ENCODE measurements at regions not wholly inside any gene's neighbourhood (a gene's known extent, or its start where the extent isn't known, plus 50 kb on each side); places are given as distances from the start of the nearest gene placed in this dataset.

GRCh38 chr7:67955061-67955460 is 958.4 kb downstream of the TYW1 start:
- Histone ChIP-seq H3K36me3 (ENCODE audit: control insufficient read depth, insufficient read depth, low read length) (no peaks in the 10 kb centered on the region), H3K27me3 (replicated peaks; ENCODE audit: control insufficient read depth, insufficient read depth, low read length) (no peaks in the 10 kb centered on the region), H3K4me3 (replicated peaks; ENCODE audit: low read depth, low read length) (no peak overlapping the region)
- TF ChIP-seq CTCF (IDR thresholded peaks at IDR 0.05; ENCODE audit: insufficient read depth, low read length, poor library complexity, severe bottlenecking): no peak
- DNase-seq (ENCODE audit: extremely low read depth, insufficient read length): no peak

- no peak for TF ChIP-seq CTCF (IDR thresholded peaks at IDR 0.05; ENCODE audit: insufficient read depth, low read length, poor library complexity, severe bottlenecking)
- no peak for DNase-seq (ENCODE audit: extremely low read depth, insufficient read length)
- no peaks in the 10 kb centered on the region for H3K36me3 ChIP-seq (ENCODE audit: control insufficient read depth, insufficient read depth, low read length)
- H3K4me3 ChIP-seq (replicated peaks; ENCODE audit: low read depth, low read length): no peak overlapping the region
- H3K27me3 ChIP-seq (replicated peaks; ENCODE audit: control insufficient read depth, insufficient read depth, low read length): no peaks in the 10 kb centered on the region
Measured at GRCh38 chr7:67962863-67963262, 966.2 kb downstream of the TYW1 start.

GRCh38 chr7:67976490-67976889 is 979.9 kb downstream of the TYW1 start:
- no peak for DNase-seq (ENCODE audit: extremely low read depth, insufficient read length)
- H3K4me3 ChIP-seq (replicated peaks; ENCODE audit: low read depth, low read length): no peak overlapping the region
- no peak for TF ChIP-seq CTCF (IDR thresholded peaks at IDR 0.05; ENCODE audit: insufficient read depth, low read length, poor library complexity, severe bottlenecking)
- H3K27me3 ChIP-seq (replicated peaks; ENCODE audit: control insufficient read depth, insufficient read depth, low read length): no peaks in the 10 kb centered on the region
- no peaks in the 10 kb centered on the region for H3K36me3 ChIP-seq (ENCODE audit: control insufficient read depth, insufficient read depth, low read length)

GRCh38 chr7:67983486-67983885 is 986.9 kb downstream of the TYW1 start:
- TF ChIP-seq CTCF (IDR thresholded peaks at IDR 0.05; ENCODE audit: insufficient read depth, low read length, poor library complexity, severe bottlenecking): no peak
- Histone ChIP-seq H3K36me3 (ENCODE audit: control insufficient read depth, insufficient read depth, low read length) (no peaks in the 10 kb centered on the region), H3K27me3 (replicated peaks; ENCODE audit: control insufficient read depth, insufficient read depth, low read length) (no peaks in the 10 kb centered on the region), H3K4me3 (replicated peaks; ENCODE audit: low read depth, low read length) (no peak overlapping the region)
- DNase-seq (ENCODE audit: extremely low read depth, insufficient read length): no peak

GRCh38 chr7:67984326-67984725 is 987.7 kb downstream of the TYW1 start:
- Histone ChIP-seq H3K4me3 (replicated peaks; ENCODE audit: low read depth, low read length) (no peak overlapping the region), H3K36me3 (ENCODE audit: control insufficient read depth, insufficient read depth, low read length) (no peaks in the 10 kb centered on the region), H3K27me3 (replicated peaks; ENCODE audit: control insufficient read depth, insufficient read depth, low read length) (no peaks in the 10 kb centered on the region)
- no peak for TF ChIP-seq CTCF (IDR thresholded peaks at IDR 0.05; ENCODE audit: insufficient read depth, low read length, poor library complexity, severe bottlenecking)
- DNase-seq (ENCODE audit: extremely low read depth, insufficient read length): no peak

- Histone ChIP-seq H3K27me3 (replicated peaks; ENCODE audit: control insufficient read depth, insufficient read depth, low read length) (no peaks in the 10 kb centered on the region), H3K4me3 (replicated peaks; ENCODE audit: low read depth, low read length) (no peak overlapping the region), H3K36me3 (ENCODE audit: control insufficient read depth, insufficient read depth, low read length) (no peaks in the 10 kb centered on the region)
- no peak for DNase-seq (ENCODE audit: extremely low read depth, insufficient read length)
- no peak for TF ChIP-seq CTCF (IDR thresholded peaks at IDR 0.05; ENCODE audit: insufficient read depth, low read length, poor library complexity, severe bottlenecking)
Measured at GRCh38 chr7:67989142-67989541, 992.5 kb downstream of the TYW1 start.

All from GM06990 (cell line).